ENCODE measurements at regions not wholly inside any gene's neighbourhood (a gene's known extent, or its start where the extent isn't known, plus 50 kb on each side); places are given as distances from the start of the nearest gene placed in this dataset.

GRCh38 chr5:57895766-57896165 is 413.2 kb upstream of the ACTBL2 start:
- TF ChIP-seq CTCF (IDR thresholded peaks at IDR 0.05; ENCODE audit: insufficient read depth, low read depth, low read length) (no peak), EZH2 (IDR thresholded peaks at IDR 0.05; ENCODE audit: insufficient read depth, low read length) (no peak)
